Natural killer cell (primary cell): ENCODE measurements at regions not wholly inside any gene's neighbourhood (a gene's known extent, or its start where the extent isn't known, plus 50 kb on each side); places are given as distances from the start of the nearest gene placed in this dataset.

Experiments
- ATAC-seq, 3 donors: fragments of 150-1000 bp in 2 of 3; fragments of 200-7000 bp in 1 of 3; cut with Tn5 transposase; 1 replicate in 1 of 3; 2 replicates in 2 of 3; pipeline ENCODE4 v1.10.0; 2021; ENCODE audit warnings: mild to moderate bottlenecking in 2 of 3, moderate library complexity in 2 of 3
- DNase-seq, 2 donors: peaks; one replicate each; pipeline versions ENCODE4 v3.0.0 to v3.0.0-alpha.2; 2013 to 2021; ENCODE audit warnings: mixed read lengths in 1 of 2
- H3K27ac ChIP-seq: one replicate; pipeline ENCODE4 v1.5.1; 2013; ENCODE audit warnings: mild to moderate bottlenecking, low read length
- H3K27me3 ChIP-seq: one replicate; pipeline ENCODE4 v1.6.1; 2013; ENCODE audit warnings: low read length; ENCODE audit not compliant: control insufficient read depth, insufficient read depth
- H3K36me3 ChIP-seq: one replicate; pipeline ENCODE4 v1.6.1; 2013; ENCODE audit warnings: low read length; ENCODE audit not compliant: control insufficient read depth, insufficient read depth
- H3K4me1 ChIP-seq: one replicate; pipeline ENCODE4 v1.6.1; 2013; ENCODE audit warnings: low read length; ENCODE audit not compliant: control insufficient read depth, insufficient read depth
- H3K4me3 ChIP-seq: one replicate; pipeline ENCODE4 v1.5.1; 2013; ENCODE audit warnings: low read length
- H3K9me3 ChIP-seq: one replicate; pipeline ENCODE4 v1.6.1; 2013; ENCODE audit warnings: low read length; ENCODE audit not compliant: control insufficient read depth, insufficient read depth
- H3K27ac Mint-ChIP-seq, 2 donors: one replicate each; pipeline ENCODE4 v1.8.0; 2022; ENCODE audit warnings: mild to moderate bottlenecking in 2 of 2, mixed read lengths in 2 of 2, moderate library complexity in 1 of 2
- H3K27me3 Mint-ChIP-seq, 2 donors: one replicate each; pipeline ENCODE4 v1.8.0; 2022; ENCODE audit warnings: low read depth in 2 of 2, mixed read lengths in 2 of 2
- H3K36me3 Mint-ChIP-seq: one replicate; pipeline ENCODE4 v1.8.0; 2022; ENCODE audit warnings: mixed read lengths
- H3K4me1 Mint-ChIP-seq, 2 donors: one replicate each; pipeline ENCODE4 v1.8.0; 2022; ENCODE audit warnings: mixed read lengths in 2 of 2
- H3K4me3 Mint-ChIP-seq: one replicate; pipeline ENCODE4 v1.8.0; 2022; ENCODE audit warnings: mild to moderate bottlenecking, moderate library complexity, mixed read lengths
- H3K9me3 Mint-ChIP-seq, 2 donors: one replicate each; pipeline ENCODE4 v1.8.0; 2022; ENCODE audit warnings: mixed read lengths in 2 of 2
- WGBS: methylation state at CpG from one replicate; pipeline ENCODE4 v1.1.7; 2013; ENCODE audit warnings: missing lambda C conversion rate; ENCODE audit not compliant: insufficient coverage; 5-methylcytosine and 5-hydroxymethylcytosine counted together
- intact Hi-C: fragments of 100-400 bp; cut with micrococcal nuclease; formaldehyde crosslinking; loops from one replicate; pipeline ENCODE4 v1.14.2; 2022
- TF ChIP-seq, protein P1 (sequence below): fragments of 200-600 bp; IDR thresholded peaks from one replicate; pipeline ENCODE4 v1.8.0; 2022; ENCODE audit warnings: antibody characterized with exemption

DNA sequence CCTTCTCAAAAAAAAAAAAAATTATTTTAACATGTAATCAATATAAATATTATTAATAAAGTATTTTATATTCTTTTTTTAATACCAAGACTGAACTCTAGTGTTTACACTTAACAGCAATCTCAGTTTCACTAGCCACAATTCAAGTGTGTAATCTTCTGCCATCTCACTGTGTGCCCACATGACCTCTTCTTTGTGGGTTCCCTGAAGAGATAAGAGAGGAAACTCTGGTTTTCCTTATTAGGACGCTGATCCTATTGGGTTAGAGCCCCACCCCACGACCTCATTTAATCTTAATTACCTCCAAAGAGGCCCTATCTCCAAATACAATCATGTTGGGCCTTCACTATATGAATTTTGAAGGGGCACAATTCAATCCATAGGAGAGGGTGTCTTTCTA, 177.6 kb downstream of the STK31 start:
- WGBS, result 0% methylated on average over 1 of the region's 2 CpGs
- H3K4me3 Mint-ChIP-seq, result no peak overlapping the region
- Histone ChIP-seq H3K27ac (no peak overlapping the region), H3K4me3 (no peak overlapping the region), H3K27me3 (peaks cover 2% of the 10 kb centered on the region), H3K36me3 (no peaks in the 10 kb centered on the region), H3K9me3 (no peaks in the 10 kb centered on the region), H3K4me1 (no peaks in the 10 kb centered on the region)
- peaks cover 6 to 8% of the 10 kb centered on the region in 2 donors for H3K4me1 Mint-ChIP-seq
- H3K27me3 Mint-ChIP-seq, result peaks cover 0 to 7% of the 10 kb centered on the region in 2 donors
- no peaks in the 10 kb centered on the region for H3K9me3 Mint-ChIP-seq
- H3K36me3 Mint-ChIP-seq, result no peaks in the 10 kb centered on the region
- ATAC-seq, result no peak
- TF ChIP-seq, protein P1, sequence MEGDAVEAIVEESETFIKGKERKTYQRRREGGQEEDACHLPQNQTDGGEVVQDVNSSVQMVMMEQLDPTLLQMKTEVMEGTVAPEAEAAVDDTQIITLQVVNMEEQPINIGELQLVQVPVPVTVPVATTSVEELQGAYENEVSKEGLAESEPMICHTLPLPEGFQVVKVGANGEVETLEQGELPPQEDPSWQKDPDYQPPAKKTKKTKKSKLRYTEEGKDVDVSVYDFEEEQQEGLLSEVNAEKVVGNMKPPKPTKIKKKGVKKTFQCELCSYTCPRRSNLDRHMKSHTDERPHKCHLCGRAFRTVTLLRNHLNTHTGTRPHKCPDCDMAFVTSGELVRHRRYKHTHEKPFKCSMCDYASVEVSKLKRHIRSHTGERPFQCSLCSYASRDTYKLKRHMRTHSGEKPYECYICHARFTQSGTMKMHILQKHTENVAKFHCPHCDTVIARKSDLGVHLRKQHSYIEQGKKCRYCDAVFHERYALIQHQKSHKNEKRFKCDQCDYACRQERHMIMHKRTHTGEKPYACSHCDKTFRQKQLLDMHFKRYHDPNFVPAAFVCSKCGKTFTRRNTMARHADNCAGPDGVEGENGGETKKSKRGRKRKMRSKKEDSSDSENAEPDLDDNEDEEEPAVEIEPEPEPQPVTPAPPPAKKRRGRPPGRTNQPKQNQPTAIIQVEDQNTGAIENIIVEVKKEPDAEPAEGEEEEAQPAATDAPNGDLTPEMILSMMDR, result no peak
- intact Hi-C loops, result no loop called here
- no peak overlapping the region for H3K27ac Mint-ChIP-seq
- no peak for DNase-seq

DNA sequence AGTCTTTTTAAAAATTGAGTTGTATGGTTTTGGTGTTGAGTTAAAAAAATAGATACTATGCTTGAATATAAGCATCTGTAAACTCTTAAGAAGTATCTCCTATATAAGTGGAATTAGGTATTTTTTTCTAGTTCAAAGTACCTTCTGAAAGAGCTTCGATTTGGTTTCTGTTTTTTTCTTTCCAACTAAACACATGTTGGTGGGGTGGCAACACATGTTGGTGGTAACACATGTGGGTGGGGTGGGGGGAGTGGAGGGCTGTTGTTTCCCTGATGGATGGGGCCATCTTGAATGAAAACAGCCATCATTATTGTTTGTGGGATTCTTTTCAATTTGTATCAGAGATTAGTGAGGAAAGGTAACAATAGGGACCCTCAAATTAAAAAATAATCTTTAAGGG, 178.9 kb downstream of the STK31 start:
- H3K36me3 ChIP-seq, result no peaks in the 10 kb centered on the region
- TF ChIP-seq, protein P1, result no peak
- no peak overlapping the region for H3K27ac ChIP-seq
- Mint-ChIP-seq H3K36me3 (no peaks in the 10 kb centered on the region), H3K27ac (no peak overlapping the region), H3K4me1 (peaks cover 15 to 19% of the 10 kb centered on the region in 2 donors), H3K4me3 (no peak overlapping the region), H3K9me3 (no peaks in the 10 kb centered on the region), H3K27me3 (peaks cover 2 to 7% of the 10 kb centered on the region in 2 donors)
- DNase-seq, result no peak
- ATAC-seq, result no peak
- no peak overlapping the region for H3K4me3 ChIP-seq
- WGBS, result no CpG with 5 or more reads among the region's 1 CpG
- intact Hi-C loops, result no loop called here
- no peaks in the 10 kb centered on the region for H3K9me3 ChIP-seq
- H3K27me3 ChIP-seq, result peaks cover 2% of the 10 kb centered on the region
- H3K4me1 ChIP-seq, result peaks cover 2% of the 10 kb centered on the region

DNA sequence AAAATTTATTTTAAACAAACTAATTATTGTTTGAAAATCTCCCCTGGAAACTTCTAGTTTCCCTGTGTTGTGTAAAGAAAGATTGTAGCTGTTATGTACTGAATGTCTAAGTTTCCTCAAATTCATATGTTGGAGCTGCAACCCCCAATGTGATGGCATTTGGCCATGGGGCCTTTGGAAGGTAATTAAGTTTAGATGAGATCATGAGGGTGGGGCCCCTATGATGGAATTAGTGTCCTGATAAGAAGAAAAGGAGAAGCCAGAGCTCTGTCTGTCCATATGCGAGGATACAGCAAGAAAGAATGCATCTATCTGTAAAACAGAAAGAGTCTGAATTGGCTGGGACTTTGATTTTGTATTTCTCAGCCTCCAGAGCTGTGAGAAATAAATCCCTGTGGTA, 179.5 kb downstream of the STK31 start:
- Mint-ChIP-seq H3K36me3 (no peaks in the 10 kb centered on the region), H3K4me3 (no peak overlapping the region), H3K27ac (no peak overlapping the region), H3K9me3 (no peaks in the 10 kb centered on the region), H3K27me3 (peaks cover 2 to 7% of the 10 kb centered on the region in 2 donors), H3K4me1 (peaks cover 19 to 25% of the 10 kb centered on the region in 2 donors)
- Histone ChIP-seq H3K27me3 (peaks cover 2% of the 10 kb centered on the region), H3K9me3 (no peaks in the 10 kb centered on the region), H3K4me3 (no peak overlapping the region), H3K27ac (no peak overlapping the region), H3K4me1 (peaks cover 8% of the 10 kb centered on the region), H3K36me3 (no peaks in the 10 kb centered on the region)
- ATAC-seq (no peak), DNase-seq (no peak)
- WGBS, result 100% methylated on average over 1 of the region's 1 CpG
- intact Hi-C loops, result no loop called here
- TF ChIP-seq, protein P1, result no peak

DNA sequence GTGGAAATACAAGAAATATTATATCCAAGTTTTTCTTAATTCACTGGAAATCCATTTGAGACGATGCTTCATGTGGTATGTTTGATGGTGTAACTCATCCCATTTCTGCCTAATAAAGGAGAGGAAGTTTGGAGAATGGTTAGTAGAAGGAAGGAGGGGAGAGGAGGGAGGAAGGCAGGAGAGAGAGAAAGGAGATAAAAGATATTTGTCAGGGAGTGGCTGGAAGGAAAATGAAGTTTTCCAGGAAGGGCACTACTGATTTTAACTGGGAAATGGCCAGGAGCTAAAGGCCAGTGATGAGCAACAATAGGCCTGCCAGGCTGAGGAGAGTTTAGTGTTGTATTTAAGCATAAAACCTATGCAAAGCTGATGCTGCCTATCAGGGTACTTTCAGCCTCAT, 182.0 kb downstream of the STK31 start:
- no peak overlapping the region for H3K4me3 Mint-ChIP-seq
- no peak overlapping the region for H3K4me3 ChIP-seq
- ATAC-seq, result no peak
- no peak overlapping the region for H3K27ac Mint-ChIP-seq
- no peaks in the 10 kb centered on the region for H3K9me3 Mint-ChIP-seq
- TF ChIP-seq, protein P1, result no peak
- H3K4me1 ChIP-seq, result peaks cover 19% of the 10 kb centered on the region
- H3K27ac ChIP-seq, result no peak overlapping the region
- H3K27me3 ChIP-seq, result no peaks in the 10 kb centered on the region
- H3K36me3 Mint-ChIP-seq, result no peaks in the 10 kb centered on the region
- peaks cover 35 to 41% of the 10 kb centered on the region in 2 donors for H3K4me1 Mint-ChIP-seq
- no peaks in the 10 kb centered on the region for H3K36me3 ChIP-seq
- intact Hi-C loops, result no loop called here
- no peaks in the 10 kb centered on the region for H3K9me3 ChIP-seq
- no peak for DNase-seq
- peaks cover 2 to 7% of the 10 kb centered on the region in 2 donors for H3K27me3 Mint-ChIP-seq
- 91% methylated on average over 1 of the region's 1 CpG for WGBS
